OCI-LY7 (cell line): ENCODE measurements at regions not wholly inside any gene's neighbourhood (a gene's known extent, or its start where the extent isn't known, plus 50 kb on each side); places are given as distances from the start of the nearest gene placed in this dataset.

Experiments used
- BruUV-seq: library from RNA; stranded (reverse); fragments of 400-500 nt; replicated peaks from 2 replicates; lab custom pipeline; 2021; lab: Mats Ljungman, UMichigan
- CTCF ChIA-PET: fragments of 300-600 bp; sonication (Branson Sonifier 250); formaldehyde crosslinking; loops from one replicate; lab custom pipeline; 2022; ENCODE audit warnings: antibody characterized with exemption; ENCODE audit not compliant: unreplicated experiment; lab: Charles Lee
- POLR2A ChIA-PET: fragments of 300-600 bp; sonication (Branson Sonifier 250); formaldehyde crosslinking; loops from one replicate; lab custom pipeline; 2022; ENCODE audit warnings: antibody characterized with exemption; lab: Charles Lee
- DNase-seq: peaks from one replicate; pipeline ENCODE4 v3.0.0-alpha.2; 2015; ENCODE audit warnings: low spot score
- H2AFZ ChIP-seq: fragments of 200-600 bp; sonication (generic), shearing (Covaris generic); 2 replicates; pipeline ENCODE4 v1.6.1; 2014; ENCODE audit warnings: mild to moderate bottlenecking, antibody characterized with exemption, low read length, moderate library complexity
- H3K27ac ChIP-seq: fragments of 200-600 bp; sonication (generic); 2 replicates; pipeline ENCODE4 v1.5.1; 2014; ENCODE audit warnings: mixed run types, low read depth, mild to moderate bottlenecking, moderate library complexity, low read length, inconsistent platforms; ENCODE audit not compliant: poor library complexity, severe bottlenecking
- H3K36me3 ChIP-seq: fragments of 200-600 bp; sonication (generic); 2 replicates; pipeline ENCODE4 v1.6.1; 2014; ENCODE audit warnings: mild to moderate bottlenecking, antibody characterized with exemption, low read length, moderate library complexity, mixed read lengths; ENCODE audit not compliant: insufficient read depth
- H3K4me1 ChIP-seq: fragments of 200-600 bp; sonication (generic); 2 replicates; pipeline ENCODE4 v1.5.1; 2014; ENCODE audit warnings: mild to moderate bottlenecking, low read length; ENCODE audit not compliant: insufficient read depth, poor library complexity, severe bottlenecking
- H3K4me2 ChIP-seq: fragments of 200-600 bp; sonication (generic); 2 replicates; pipeline ENCODE4 v1.6.1; 2014; ENCODE audit warnings: mild to moderate bottlenecking, low read length
- H3K4me3 ChIP-seq: fragments of 200-600 bp; sonication (generic); 2 replicates; pipeline ENCODE4 v1.5.1; 2014; ENCODE audit warnings: mild to moderate bottlenecking, low read depth, low read length; ENCODE audit not compliant: poor library complexity, severe bottlenecking
- H3K79me2 ChIP-seq: fragments of 200-600 bp; sonication (generic); 2 replicates; pipeline ENCODE4 v1.6.1; 2016; ENCODE audit warnings: low read depth, mild to moderate bottlenecking, low read length, moderate library complexity, mixed read lengths; ENCODE audit not compliant: insufficient read depth
- H3K9me2 ChIP-seq: fragments of 200-600 bp; sonication (generic); 2 replicates; pipeline ENCODE4 v1.6.1; 2016; ENCODE audit warnings: mild to moderate bottlenecking, low read length, mixed read lengths; ENCODE audit not compliant: insufficient read depth
- H3K9me3 ChIP-seq: fragments of 200-600 bp; sonication (generic); 2 replicates; pipeline ENCODE4 v1.6.1; 2014; ENCODE audit warnings: mild to moderate bottlenecking, mixed run types, low read length, mixed read lengths
- H4K20me1 ChIP-seq: fragments of 200-600 bp; sonication (generic); 2 replicates; pipeline ENCODE4 v1.6.1; 2014; ENCODE audit warnings: mild to moderate bottlenecking, antibody characterized with exemption, low read length, moderate library complexity, mixed read lengths; ENCODE audit not compliant: insufficient read depth
- CTCF ChIP-seq: fragments of 200-600 bp; sonication (generic); conservative IDR thresholded peaks from 2 replicates; pipeline ENCODE4 v1.5.1; 2014; ENCODE audit warnings: mild to moderate bottlenecking, antibody characterized with exemption, low read length, moderate library complexity, mixed read lengths
- EZH2phosphoT487 ChIP-seq: fragments of 200-600 bp; sonication (generic); IDR thresholded peaks from 2 replicates; pipeline ENCODE4 v1.6.1; 2018; ENCODE audit warnings: low read depth, borderline replicate concordance, mild to moderate bottlenecking, mixed run types, antibody characterized with exemption, low read length, moderate library complexity, mixed read lengths
- intact Hi-C: fragments of 100-400 bp; cut with micrococcal nuclease; formaldehyde crosslinking; loops from one replicate; pipeline ENCODE4 v1.10.0; 2022; ENCODE audit not compliant: unreplicated experiment

GRCh38 chr3:166324401-166324800, 487.2 kb upstream of the BCHE start:
- POLR2A ChIA-PET: no interaction called here
- BruUV-seq: no TSS peak

GRCh38 chr3:166322391-166322790, 485.2 kb upstream of the BCHE start:
- H4K20me1 ChIP-seq: no peaks in the 10 kb centered on the region
- H3K79me2 ChIP-seq: no peaks in the 10 kb centered on the region
- intact Hi-C loops: no loop called here
- no peak overlapping the region for H3K27ac ChIP-seq
- no peaks in the 10 kb centered on the region for H3K36me3 ChIP-seq
- no peaks in the 10 kb centered on the region for H3K9me3 ChIP-seq
- ChIA-PET CTCF (no interaction called here), POLR2A (no interaction called here)
- TF ChIP-seq EZH2phosphoT487: no peak
- no peaks in the 10 kb centered on the region for H3K4me1 ChIP-seq
- BruUV-seq: no TSS peak
- no peak overlapping the region for H3K4me2 ChIP-seq
- no peak overlapping the region for H2AFZ ChIP-seq
- no peaks in the 10 kb centered on the region for H3K9me2 ChIP-seq
- DNase-seq: no peak
- no peak overlapping the region for H3K4me3 ChIP-seq

More at GRCh38 chr3:166324401-166324800, 487.2 kb upstream of the BCHE start:
- no peak overlapping the region for H3K4me2 ChIP-seq
- H3K9me3 ChIP-seq: no peaks in the 10 kb centered on the region
- H3K4me3 ChIP-seq: no peak overlapping the region
- H3K27ac ChIP-seq: no peak overlapping the region
- DNase-seq: no peak
- H3K79me2 ChIP-seq: no peaks in the 10 kb centered on the region
- no peaks in the 10 kb centered on the region for H3K36me3 ChIP-seq
- CTCF ChIA-PET: no interaction called here
- no peak overlapping the region for H2AFZ ChIP-seq
- no peaks in the 10 kb centered on the region for H3K4me1 ChIP-seq
- H3K9me2 ChIP-seq: no peaks in the 10 kb centered on the region
- TF ChIP-seq EZH2phosphoT487: no peak
- no peak for TF ChIP-seq CTCF
- no peaks in the 10 kb centered on the region for H4K20me1 ChIP-seq
- intact Hi-C loops: no loop called here

GRCh38 chr3:166307756-166308350, 470.6 kb upstream of the BCHE start:
- no peak for DNase-seq
- H3K4me3 ChIP-seq: no peak overlapping the region
- H3K9me2 ChIP-seq: no peaks in the 10 kb centered on the region
- no TSS peak for BruUV-seq
- TF ChIP-seq EZH2phosphoT487 (no peak), CTCF (no peak)
- no peak overlapping the region for H2AFZ ChIP-seq
- intact Hi-C loops: no loop called here
- no peaks in the 10 kb centered on the region for H3K79me2 ChIP-seq
- no peak overlapping the region for H3K4me2 ChIP-seq
- no peaks in the 10 kb centered on the region for H3K9me3 ChIP-seq
- no peaks in the 10 kb centered on the region for H3K4me1 ChIP-seq
- no peaks in the 10 kb centered on the region for H3K36me3 ChIP-seq
- ChIA-PET POLR2A (no interaction called here), CTCF (no interaction called here)
- no peaks in the 10 kb centered on the region for H4K20me1 ChIP-seq
- H3K27ac ChIP-seq: no peak overlapping the region
